HCT116 (cell line): ENCODE measurements at regions not wholly inside any gene's neighbourhood (a gene's known extent, or its start where the extent isn't known, plus 50 kb on each side); places are given as distances from the start of the nearest gene placed in this dataset.

Source experiments
- ATAC-seq: fragments of 200-7000 bp; cut with Tn5 transposase; 2 replicates; pipeline ENCODE4 v1.9.1; 2020; ENCODE audit warnings: mild to moderate bottlenecking, moderate library complexity
- BruUV-seq: library from RNA; stranded (reverse); fragments of 400-500 nt; replicated peaks from 2 replicates; lab custom pipeline; 2021; lab: Mats Ljungman, UMichigan
- CTCF ChIA-PET: fragments of 300-600 bp; sonication (Branson Sonifier 250); formaldehyde crosslinking; loops from one replicate; lab custom pipeline; 2021; ENCODE audit warnings: antibody characterized with exemption; lab: Charles Lee
- POLR2A ChIA-PET: fragments of 300-600, 350-600 bp; sonication (Branson Sonifier 250); formaldehyde crosslinking; loops from one replicate; lab custom pipeline; 2021; ENCODE audit warnings: antibody characterized with exemption; lab: Charles Lee
- RAD21 ChIA-PET, 2 experiments: fragments of 300-600 bp; sonication (Branson Sonifier 250); formaldehyde crosslinking; loops; one replicate each; lab custom pipeline; 2023; ENCODE audit warnings: low total read pairs in 2 of 2; ENCODE audit not compliant: uncharacterized antibody in 2 of 2, unreplicated experiment in 2 of 2, low non-redundant PET in 1 of 2; lab: Charles Lee
- DNase-seq: peaks from one replicate; pipeline ENCODE4 v3.0.0-alpha.2; 2010; ENCODE audit warnings: low read depth, low spot score
- H2AFZ ChIP-seq: fragments of 200-600 bp; shearing (Covaris generic), sonication (generic); 2 replicates; pipeline ENCODE4 v1.6.1; 2017; ENCODE audit warnings: low read depth, mixed run types, mixed read lengths, antibody characterized with exemption, low read length; ENCODE audit not compliant: poor library complexity, severe bottlenecking
- H3K27ac ChIP-seq: 2 replicates; pipeline ENCODE4 v1.5.1; 2012; ENCODE audit warnings: low read depth, low read length
- H3K27me3 ChIP-seq: fragments of 200-600 bp; sonication (generic); 2 replicates; pipeline ENCODE4 v1.6.1; 2016; ENCODE audit warnings: mixed run types, low read length, mixed read lengths; ENCODE audit not compliant: insufficient read depth
- H3K36me3 ChIP-seq, 2 experiments: fragments of 200-500 bp in 1 of 2; fragments of 200-600 bp in 1 of 2; sonication (Bioruptor generic) in 1 of 2; sonication (generic) in 1 of 2; 2 replicates each; pipeline versions ENCODE4 v1.5.1 to v1.6.1; 2014 to 2016; ENCODE audit warnings: low read length in 2 of 2, inconsistent platforms in 1 of 2, mixed read lengths in 1 of 2, mixed run types in 1 of 2; ENCODE audit not compliant: insufficient read depth in 2 of 2, control insufficient read depth in 1 of 2
- H3K4me1 ChIP-seq, 2 experiments: fragments of 200-600 bp in 1 of 2; sonication (generic) in 1 of 2; 2 replicates each; pipeline versions ENCODE4 v1.5.1 to v1.6.1; 2012 to 2017; ENCODE audit warnings: low read length in 2 of 2, inconsistent platforms in 1 of 2, mild to moderate bottlenecking in 1 of 2, mixed read lengths in 1 of 2, mixed run types in 1 of 2, moderate library complexity in 1 of 2; ENCODE audit not compliant: insufficient read depth in 2 of 2, control insufficient read depth in 1 of 2
- H3K4me2 ChIP-seq: fragments of 200-600 bp; sonication (generic); 2 replicates; pipeline ENCODE4 v1.6.1; 2017; ENCODE audit warnings: mixed run types, low read length, mixed read lengths
- H3K4me3 ChIP-seq, 2 experiments: fragments of 200-600 bp in 1 of 2; sonication (generic) in 1 of 2; replicated peaks in 1 of 2; 2 replicates each; pipeline ENCODE4 v1.5.1; 2011 to 2016; ENCODE audit warnings: low read length in 2 of 2, control low read depth in 1 of 2, low read depth in 1 of 2, mild to moderate bottlenecking in 1 of 2, mixed read lengths in 1 of 2, mixed run types in 1 of 2
- H3K79me2 ChIP-seq: fragments of 200-600 bp; sonication (generic); 2 replicates; pipeline ENCODE4 v1.6.1; 2017; ENCODE audit warnings: mild to moderate bottlenecking, mixed run types, low read length, moderate library complexity, mixed read lengths; ENCODE audit not compliant: insufficient read depth
- H3K9ac ChIP-seq: fragments of 200-600 bp; sonication (generic); 2 replicates; pipeline ENCODE4 v1.6.1; 2016; ENCODE audit warnings: low read length, mixed read lengths
- H3K9me2 ChIP-seq: fragments of 200-600 bp; sonication (generic), shearing (Covaris generic); 2 replicates; pipeline ENCODE4 v1.6.1; 2017; ENCODE audit warnings: mixed run types, mild to moderate bottlenecking, moderate library complexity; ENCODE audit not compliant: insufficient read depth
- H3K9me3 ChIP-seq, 2 experiments: fragments of 200-500 bp in 1 of 2; fragments of 200-600 bp in 1 of 2; sonication (Bioruptor generic) in 1 of 2; sonication (generic) in 1 of 2; 2 replicates each; pipeline ENCODE4 v1.6.1; 2014 to 2017; ENCODE audit warnings: low read length in 2 of 2, mixed read lengths in 2 of 2, inconsistent platforms in 1 of 2, low read depth in 1 of 2, mild to moderate bottlenecking in 1 of 2, mixed run types in 1 of 2, moderate library complexity in 1 of 2; ENCODE audit not compliant: control insufficient read depth in 1 of 2, insufficient read depth in 1 of 2
- H4K20me1 ChIP-seq: fragments of 200-600 bp; sonication (generic), shearing (Covaris generic); 2 replicates; pipeline ENCODE4 v1.6.1; 2017; ENCODE audit warnings: mixed run types, mild to moderate bottlenecking, moderate library complexity; ENCODE audit not compliant: insufficient read depth
- ATF3 ChIP-seq: IDR thresholded peaks from 2 replicates; pipeline ENCODE4 v1.6.1; 2012
- CBX3 ChIP-seq: IDR thresholded peaks from 2 replicates; pipeline ENCODE4 v1.6.1; 2012; ENCODE audit warnings: low read depth
- CTCF ChIP-seq, 3 experiments: fragments of 200-600 bp in 1 of 3; sonication (generic) in 1 of 3; IDR thresholded peaks in 2 of 3; conservative IDR thresholded peaks in 1 of 3; 2 replicates each; pipeline ENCODE4 v1.5.1; 2012 to 2017; ENCODE audit warnings: low read depth in 2 of 3, low read length in 2 of 3, antibody characterized with exemption in 1 of 3, borderline replicate concordance in 1 of 3, control low read depth in 1 of 3, mild to moderate bottlenecking in 1 of 3, mixed read lengths in 1 of 3, mixed run types in 1 of 3, moderate library complexity in 1 of 3; ENCODE audit not compliant: insufficient read depth in 1 of 3
- EGR1 ChIP-seq: IDR thresholded peaks from 2 replicates; pipeline ENCODE4 v1.6.1; 2012; ENCODE audit warnings: low read depth
- ELF1 ChIP-seq: IDR thresholded peaks from 2 replicates; pipeline ENCODE4 v1.6.1; 2012; ENCODE audit warnings: low read depth, borderline replicate concordance
- FOSL1 ChIP-seq: IDR thresholded peaks from 2 replicates; pipeline ENCODE4 v1.6.1; 2012; ENCODE audit warnings: low read depth
- JUND ChIP-seq: IDR thresholded peaks from 2 replicates; pipeline ENCODE4 v1.6.1; 2012
- MAX ChIP-seq: IDR thresholded peaks from 2 replicates; pipeline ENCODE4 v1.6.1; 2012
- POLR2A ChIP-seq: IDR thresholded peaks from 2 replicates; pipeline ENCODE4 v1.7.0; 2011; ENCODE audit warnings: borderline replicate concordance; ENCODE audit not compliant: insufficient read depth, insufficient read length; ENCODE audit errors: extremely low read depth
- POLR2AphosphoS5 ChIP-seq: IDR thresholded peaks from 2 replicates; pipeline ENCODE4 v1.6.1; 2011; ENCODE audit warnings: mild to moderate bottlenecking, low read depth, low read length, moderate library complexity
- SIN3A ChIP-seq: IDR thresholded peaks from 2 replicates; pipeline ENCODE4 v1.6.1; 2012; ENCODE audit warnings: low read depth
- ZNF274 ChIP-seq: fragments of 200-500 bp; sonication (Bioruptor generic); IDR thresholded peaks from 2 replicates; pipeline ENCODE4 v1.6.1; 2014; ENCODE audit warnings: mild to moderate bottlenecking, low read depth, low read length, inconsistent platforms
- intact Hi-C: fragments of 100-400 bp; cut with micrococcal nuclease; formaldehyde crosslinking; loops from 2 replicates; pipeline ENCODE4 v1.10.0; 2022

- Histone ChIP-seq H3K4me1 (no peaks in the 10 kb centered on the region), H3K27me3 (no peaks in the 10 kb centered on the region), H3K79me2 (no peaks in the 10 kb centered on the region), H3K36me3 (no peaks in the 10 kb centered on the region), H3K9me3 (no peaks in the 10 kb centered on the region), H3K9me2 (no peaks in the 10 kb centered on the region), H3K4me3 (no peak overlapping the region), H4K20me1 (no peaks in the 10 kb centered on the region), H3K27ac (no peak overlapping the region), H2AFZ (no peak overlapping the region), H3K4me2 (no peak overlapping the region), H3K9ac (no peak overlapping the region)
- RAD21 ChIA-PET, result no interaction called here
- CTCF ChIA-PET, result no interaction called here
- BruUV-seq, result no TSS peak
- TF ChIP-seq POLR2A, result no peak
- intact Hi-C loops, result no loop called here
- no peak for DNase-seq
- ATAC-seq, result no peak
- POLR2A ChIA-PET, result no interaction called here
Measured at GRCh38 chr4:41427306-41427882, 110.6 kb upstream of the LIMCH1 start.

- H3K36me3 ChIP-seq, result no peaks in the 10 kb centered on the region
- no peaks in the 10 kb centered on the region for H4K20me1 ChIP-seq
- DNase-seq (no peak), ATAC-seq (no peak)
- no peaks in the 10 kb centered on the region for H3K9me3 ChIP-seq
- no peaks in the 10 kb centered on the region for H3K4me1 ChIP-seq
- no peak for TF ChIP-seq CTCF (IDR thresholded peaks at IDR 0.05 in 2 of 3, conservative IDR thresholded peaks at IDR 0.05 in 1 of 3; ENCODE audit: borderline replicate concordance in 1 of 3, insufficient read depth in 1 of 3, low read depth in 2 of 3, low read length in 2 of 3)
- TF ChIP-seq ATF3, result no peak
- no peak for TF ChIP-seq POLR2A
- no peak for TF ChIP-seq ZNF274
- no peak for TF ChIP-seq POLR2AphosphoS5
- no peak for TF ChIP-seq CBX3
- no peak for TF ChIP-seq MAX
- TF ChIP-seq FOSL1, result no peak
- no peak for TF ChIP-seq EGR1
- no peak for TF ChIP-seq SIN3A
- no peak for TF ChIP-seq JUND
- no peak for TF ChIP-seq ELF1
- BruUV-seq, result no TSS peak
- RAD21 ChIA-PET, result no interaction called here
- H3K9me2 ChIP-seq, result no peaks in the 10 kb centered on the region
- no peak overlapping the region for H3K4me2 ChIP-seq
- no peak overlapping the region for H3K4me3 ChIP-seq
- POLR2A ChIA-PET, result no interaction called here
- intact Hi-C loops, result no loop called here
- H3K27ac ChIP-seq, result no peak overlapping the region
- H2AFZ ChIP-seq, result no peak overlapping the region
- CTCF ChIA-PET, result no interaction called here
- H3K9ac ChIP-seq, result no peak overlapping the region
- H3K79me2 ChIP-seq, result no peaks in the 10 kb centered on the region
- H3K27me3 ChIP-seq, result no peaks in the 10 kb centered on the region
Measured at GRCh38 chr4:41427931-41428600, 109.9 kb upstream of the LIMCH1 start.
